Natural killer cell treated with Interleukin-12 subunit alpha and Interleukin-12 subunit beta and Interleukin-15 and Interleukin-18, amount 100 ng/mL, for 72 hours (primary cell): ENCODE measurements at regions not wholly inside any gene's neighbourhood (a gene's known extent, or its start where the extent isn't known, plus 50 kb on each side); places are given as distances from the start of the nearest gene placed in this dataset.

Experiments
- ATAC-seq, 2 donors: fragments of 150-1000 bp; cut with Tn5 transposase in 1 of 2; sonication (Bioruptor Pico), chemical (Tn5 transposase) in 1 of 2; 2 replicates each; pipeline ENCODE4 v1.10.0; 2021
- DNase-seq: peaks from one replicate; pipeline ENCODE4 v3.0.0; 2022; ENCODE audit warnings: low spot score
- H3K27ac Mint-ChIP-seq, 2 donors: 1 replicate in 1 of 2; 2 replicates in 1 of 2; pipeline ENCODE4 v1.8.0; 2022; ENCODE audit warnings: mixed read lengths in 2 of 2, mild to moderate bottlenecking in 1 of 2, moderate library complexity in 1 of 2
- H3K27me3 Mint-ChIP-seq, 2 donors: 1 replicate in 1 of 2; 2 replicates in 1 of 2; pipeline ENCODE4 v1.8.0; 2022; ENCODE audit warnings: mixed read lengths in 2 of 2
- H3K36me3 Mint-ChIP-seq: one replicate; pipeline ENCODE4 v1.8.0; 2022; ENCODE audit warnings: mixed read lengths
- H3K4me1 Mint-ChIP-seq, 2 donors: 1 replicate in 1 of 2; 2 replicates in 1 of 2; pipeline ENCODE4 v1.8.0; 2022; ENCODE audit warnings: low read depth in 2 of 2, mixed read lengths in 2 of 2, mild to moderate bottlenecking in 1 of 2
- H3K4me3 Mint-ChIP-seq: one replicate; pipeline ENCODE4 v1.8.0; 2022; ENCODE audit warnings: mixed read lengths
- H3K9me3 Mint-ChIP-seq: 2 replicates; pipeline ENCODE4 v1.8.0; 2022; ENCODE audit warnings: mixed read lengths

GRCh38 chr1:199791495-199791894, 236.0 kb upstream of the NR5A2 start:
- no peak overlapping the region for H3K27ac Mint-ChIP-seq
- H3K27me3 Mint-ChIP-seq = peaks cover 8 to 18% of the 10 kb centered on the region in 2 donors
- H3K4me3 Mint-ChIP-seq = no peak overlapping the region
- no peaks in the 10 kb centered on the region for H3K36me3 Mint-ChIP-seq
- H3K4me1 Mint-ChIP-seq = no peaks in the 10 kb centered on the region
- ATAC-seq (no peak), DNase-seq (no peak)
- H3K9me3 Mint-ChIP-seq = no peaks in the 10 kb centered on the region

- Mint-ChIP-seq H3K4me1 (no peaks in the 10 kb centered on the region), H3K27me3 (peaks cover 8 to 21% of the 10 kb centered on the region in 2 donors), H3K4me3 (no peak overlapping the region), H3K36me3 (no peaks in the 10 kb centered on the region), H3K9me3 (no peaks in the 10 kb centered on the region), H3K27ac (no peak overlapping the region)
- ATAC-seq = no peak
- no peak for DNase-seq
Observed at GRCh38 chr1:199792874-199793273, 234.6 kb upstream of the NR5A2 start.

GRCh38 chr1:199794105-199794863, 233.2 kb upstream of the NR5A2 start:
- Mint-ChIP-seq H3K36me3 (no peaks in the 10 kb centered on the region), H3K9me3 (no peaks in the 10 kb centered on the region), H3K27me3 (peaks cover 10 to 16% of the 10 kb centered on the region in 2 donors), H3K4me1 (no peaks in the 10 kb centered on the region), H3K27ac (no peak overlapping the region), H3K4me3 (no peak overlapping the region)
- ATAC-seq (no peak), DNase-seq (no peak)

- Mint-ChIP-seq H3K4me1 (no peaks in the 10 kb centered on the region), H3K27me3 (peaks cover 21 to 34% of the 10 kb centered on the region in 2 donors), H3K27ac (no peak overlapping the region), H3K4me3 (no peak overlapping the region), H3K36me3 (no peaks in the 10 kb centered on the region), H3K9me3 (no peaks in the 10 kb centered on the region)
- DNase-seq = no peak
- ATAC-seq = no peak
Observed at GRCh38 chr1:199799116-199799515, 228.4 kb upstream of the NR5A2 start.

- Mint-ChIP-seq H3K27ac (no peak overlapping the region), H3K4me3 (no peak overlapping the region), H3K9me3 (no peaks in the 10 kb centered on the region), H3K27me3 (peaks cover 20 to 45% of the 10 kb centered on the region in 2 donors), H3K4me1 (no peaks in the 10 kb centered on the region), H3K36me3 (no peaks in the 10 kb centered on the region)
- DNase-seq = no peak
- no peak for ATAC-seq
Observed at GRCh38 chr1:199804526-199804925, 223.0 kb upstream of the NR5A2 start.

GRCh38 chr1:199808110-199808870, 219.2 kb upstream of the NR5A2 start:
- DNase-seq (no peak), ATAC-seq (no peak)
- H3K27me3 Mint-ChIP-seq = peaks cover 5 to 31% of the 10 kb centered on the region in 2 donors
- no peak overlapping the region for H3K27ac Mint-ChIP-seq
- no peak overlapping the region for H3K4me3 Mint-ChIP-seq
- no peaks in the 10 kb centered on the region for H3K36me3 Mint-ChIP-seq
- no peaks in the 10 kb centered on the region for H3K9me3 Mint-ChIP-seq
- no peaks in the 10 kb centered on the region for H3K4me1 Mint-ChIP-seq

GRCh38 chr1:199809311-199809710, 218.2 kb upstream of the NR5A2 start:
- Mint-ChIP-seq H3K9me3 (no peaks in the 10 kb centered on the region), H3K27ac (no peak overlapping the region), H3K4me3 (no peak overlapping the region), H3K4me1 (no peaks in the 10 kb centered on the region), H3K27me3 (peaks cover 12 to 39% of the 10 kb centered on the region in 2 donors), H3K36me3 (no peaks in the 10 kb centered on the region)
- DNase-seq = no peak
- ATAC-seq = no peak

GRCh38 chr1:199811163-199811562, 216.3 kb upstream of the NR5A2 start:
- DNase-seq (no peak), ATAC-seq (no peak)
- Mint-ChIP-seq H3K36me3 (no peaks in the 10 kb centered on the region), H3K9me3 (peaks cover 3% of the 10 kb centered on the region), H3K4me1 (no peaks in the 10 kb centered on the region), H3K4me3 (no peak overlapping the region), H3K27me3 (peaks cover 11 to 48% of the 10 kb centered on the region in 2 donors), H3K27ac (no peak overlapping the region)

GRCh38 chr1:199813198-199813597, 214.3 kb upstream of the NR5A2 start:
- Mint-ChIP-seq H3K27me3 (peaks cover 18 to 49% of the 10 kb centered on the region in 2 donors), H3K4me1 (no peaks in the 10 kb centered on the region)

GRCh38 chr1:199815947-199816346, 211.6 kb upstream of the NR5A2 start:
- H3K9me3 Mint-ChIP-seq = peaks cover 3% of the 10 kb centered on the region
- H3K36me3 Mint-ChIP-seq = no peaks in the 10 kb centered on the region
- H3K27me3 Mint-ChIP-seq = peaks cover 30 to 61% of the 10 kb centered on the region in 2 donors
- H3K4me1 Mint-ChIP-seq = no peaks in the 10 kb centered on the region
- no peak overlapping the region for H3K4me3 Mint-ChIP-seq
- ATAC-seq (no peak), DNase-seq (no peak)
- no peak overlapping the region for H3K27ac Mint-ChIP-seq

More at GRCh38 chr1:199813198-199813597, 214.3 kb upstream of the NR5A2 start:
- DNase-seq = no peak
- Mint-ChIP-seq H3K4me3 (no peak overlapping the region), H3K27ac (no peak overlapping the region), H3K36me3 (no peaks in the 10 kb centered on the region), H3K9me3 (peaks cover 3% of the 10 kb centered on the region)
- ATAC-seq = no peak

- no peak for ATAC-seq
- Mint-ChIP-seq H3K9me3 (peaks cover 3% of the 10 kb centered on the region), H3K27me3 (peaks cover 32 to 61% of the 10 kb centered on the region in 2 donors), H3K4me1 (no peaks in the 10 kb centered on the region), H3K27ac (no peak overlapping the region), H3K4me3 (no peak overlapping the region), H3K36me3 (no peaks in the 10 kb centered on the region)
- DNase-seq = no peak
Observed at GRCh38 chr1:199817266-199817665, 210.2 kb upstream of the NR5A2 start.

GRCh38 chr1:199821029-199821779, 206.3 kb upstream of the NR5A2 start:
- Mint-ChIP-seq H3K9me3 (peaks cover 3% of the 10 kb centered on the region), H3K4me1 (no peaks in the 10 kb centered on the region), H3K27me3 (peaks cover 25 to 48% of the 10 kb centered on the region in 2 donors), H3K27ac (no peak overlapping the region), H3K36me3 (peaks cover 4% of the 10 kb centered on the region), H3K4me3 (no peak overlapping the region)
- DNase-seq (no peak), ATAC-seq (no peak)

- H3K4me1 Mint-ChIP-seq = no peaks in the 10 kb centered on the region
- no peak for ATAC-seq
- H3K27ac Mint-ChIP-seq = no peak overlapping the region
- no peaks in the 10 kb centered on the region for H3K36me3 Mint-ChIP-seq
- H3K27me3 Mint-ChIP-seq = peaks cover 21 to 36% of the 10 kb centered on the region in 2 donors
- no peak overlapping the region for H3K4me3 Mint-ChIP-seq
- no peak for DNase-seq
- no peaks in the 10 kb centered on the region for H3K9me3 Mint-ChIP-seq
Observed at GRCh38 chr1:199832451-199832850, 195.1 kb upstream of the NR5A2 start.

GRCh38 chr1:199834711-199835110, 192.8 kb upstream of the NR5A2 start:
- Mint-ChIP-seq H3K4me1 (no peaks in the 10 kb centered on the region), H3K27me3 (peaks cover 30 to 50% of the 10 kb centered on the region in 2 donors), H3K36me3 (no peaks in the 10 kb centered on the region), H3K9me3 (peaks cover 3% of the 10 kb centered on the region), H3K27ac (no peak overlapping the region), H3K4me3 (no peak overlapping the region)
- no peak for ATAC-seq
- DNase-seq = no peak
